HUES6 (cell line): ENCODE measurements at regions not wholly inside any gene's neighbourhood (a gene's known extent, or its start where the extent isn't known, plus 50 kb on each side); places are given as distances from the start of the nearest gene placed in this dataset.
"Not testable (repeated sequence)": the region's sequence is repeated elsewhere in the genome, so short reads cannot be mapped to it uniquely, and the experiment has no call there.

Experiments used
- H3K27ac ChIP-seq: 2 replicates; pipeline ENCODE4 v1.7.0; 2013; ENCODE audit warnings: low read depth, mild to moderate bottlenecking, low read length, inconsistent platforms
- H3K27me3 ChIP-seq: 2 replicates; pipeline ENCODE4 v1.6.1; 2013; ENCODE audit warnings: low read length; ENCODE audit not compliant: control insufficient read depth, insufficient read depth
- H3K36me3 ChIP-seq: 2 replicates; pipeline ENCODE4 v1.6.1; 2013; ENCODE audit warnings: low read length; ENCODE audit not compliant: control insufficient read depth, insufficient read depth
- H3K4me1 ChIP-seq: 2 replicates; pipeline ENCODE4 v1.6.1; 2013; ENCODE audit warnings: low read length; ENCODE audit not compliant: control insufficient read depth, insufficient read depth
- H3K4me3 ChIP-seq: 2 replicates; pipeline ENCODE4 v1.5.1; 2013; ENCODE audit warnings: low read depth, low read length
- H3K9ac ChIP-seq: one replicate; pipeline ENCODE4 v1.6.1; 2013; ENCODE audit warnings: mild to moderate bottlenecking, low read length
- H3K9me3 ChIP-seq: 2 replicates; pipeline ENCODE4 v1.6.1; 2013; ENCODE audit warnings: low read depth, low read length; ENCODE audit not compliant: control insufficient read depth, insufficient read depth

GRCh38 chr4:84279678-84280077 lies 219.4 kb downstream of the NKX6-1 start:
- Histone ChIP-seq H3K36me3 (no peaks in the 10 kb centered on the region), H3K4me3 (no peak overlapping the region), H3K4me1 (no peaks in the 10 kb centered on the region), H3K9ac (no peak overlapping the region), H3K27me3 (no peaks in the 10 kb centered on the region), H3K9me3 (no peaks in the 10 kb centered on the region), H3K27ac (no peak overlapping the region)

- no peak overlapping the region for H3K27ac ChIP-seq
- H3K4me1 ChIP-seq: no peaks in the 10 kb centered on the region
- no peak overlapping the region for H3K4me3 ChIP-seq
These were observed 221.2 kb downstream of the NKX6-1 start for GRCh38 chr4:84277923-84278322.

GRCh38 chr4:84276752-84277151 lies 222.3 kb downstream of the NKX6-1 start:
- Histone ChIP-seq H3K27me3 (no peaks in the 10 kb centered on the region), H3K9ac (no peak overlapping the region), H3K27ac (no peak overlapping the region), H3K4me3 (no peak overlapping the region), H3K4me1 (no peaks in the 10 kb centered on the region), H3K36me3 (no peaks in the 10 kb centered on the region), H3K9me3 (no peaks in the 10 kb centered on the region)

More at GRCh38 chr4:84277923-84278322, 221.2 kb downstream of the NKX6-1 start:
- no peak overlapping the region for H3K9ac ChIP-seq
- no peaks in the 10 kb centered on the region for H3K9me3 ChIP-seq
- H3K27me3 ChIP-seq: no peaks in the 10 kb centered on the region
- no peaks in the 10 kb centered on the region for H3K36me3 ChIP-seq

DNA sequence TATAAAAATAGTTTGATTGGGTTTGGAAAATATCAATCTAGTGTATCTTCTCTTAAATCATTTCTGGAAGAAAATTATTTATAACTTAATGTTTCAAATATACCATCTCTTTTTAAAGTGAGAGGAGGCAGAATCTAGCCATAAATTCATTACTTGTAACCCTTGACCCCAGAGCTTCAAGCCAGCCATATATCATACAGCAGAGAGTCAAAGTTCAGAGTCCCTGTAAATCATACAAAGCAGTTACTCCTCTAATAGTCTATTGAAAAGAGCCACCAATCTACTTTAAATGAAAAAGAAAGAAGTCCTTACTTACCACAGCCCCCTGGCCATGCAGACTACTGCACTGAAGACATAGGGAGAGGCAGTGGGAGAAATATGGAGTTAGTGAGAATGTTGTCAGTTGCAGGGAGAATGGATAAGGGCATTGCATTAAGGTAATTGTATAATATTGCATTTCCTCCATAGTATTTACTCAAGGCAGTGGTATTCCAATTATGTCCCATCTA lies 229.5 kb downstream of the NKX6-1 start:
- Histone ChIP-seq H3K36me3 (no peaks in the 10 kb centered on the region), H3K9me3 (no peaks in the 10 kb centered on the region), H3K9ac (no peak overlapping the region), H3K4me3 (no peak overlapping the region), H3K27ac (no peak overlapping the region), H3K4me1 (no peaks in the 10 kb centered on the region), H3K27me3 (no peaks in the 10 kb centered on the region)

GRCh38 chr4:84264652-84265051 lies 234.4 kb downstream of the NKX6-1 start:
- Histone ChIP-seq H3K27me3 (no peaks in the 10 kb centered on the region), H3K4me1 (no peaks in the 10 kb centered on the region), H3K9ac (no peak overlapping the region), H3K27ac (no peak overlapping the region), H3K9me3 (0 out of 2 replicates have a peak, but pooled peaks cover 2% of the 10 kb centered on the region), H3K4me3 (no peak overlapping the region), H3K36me3 (no peaks in the 10 kb centered on the region)

DNA sequence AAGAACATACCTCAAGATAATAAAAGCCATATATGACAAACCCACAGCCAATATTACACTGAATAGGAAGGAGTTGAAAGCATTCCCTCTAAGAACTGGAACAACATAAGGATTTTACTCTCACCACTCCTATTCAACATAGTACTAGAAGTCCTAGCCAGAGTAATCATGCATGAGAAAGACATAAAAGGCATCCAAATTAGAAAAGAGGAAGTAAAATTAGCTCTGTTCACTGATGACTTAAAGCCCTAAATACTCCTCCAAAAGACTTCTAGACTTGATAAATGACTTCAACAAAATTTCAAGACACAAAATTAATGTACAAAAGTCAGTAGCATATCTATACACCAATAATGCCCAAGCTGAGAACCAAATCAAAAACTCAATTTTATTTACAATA lies 235.7 kb downstream of the NKX6-1 start:
- no peaks in the 10 kb centered on the region for H3K4me1 ChIP-seq
- H3K27ac ChIP-seq: no peak overlapping the region
- H3K9ac ChIP-seq: no peak overlapping the region
- 0 out of 2 replicates have a peak, but pooled peaks cover 2% of the 10 kb centered on the region for H3K9me3 ChIP-seq
- no peaks in the 10 kb centered on the region for H3K36me3 ChIP-seq
- no peaks in the 10 kb centered on the region for H3K27me3 ChIP-seq
- H3K4me3 ChIP-seq: no peak overlapping the region

GRCh38 chr4:84260495-84260894 lies 238.6 kb downstream of the NKX6-1 start:
- no peaks in the 10 kb centered on the region for H3K27me3 ChIP-seq
- H3K36me3 ChIP-seq: no peaks in the 10 kb centered on the region
- H3K4me1 ChIP-seq: no peaks in the 10 kb centered on the region
- 0 out of 2 replicates have a peak, but pooled peaks cover 2% of the 10 kb centered on the region for H3K9me3 ChIP-seq
- H3K9ac ChIP-seq: no peak overlapping the region
- no peak overlapping the region for H3K27ac ChIP-seq
- no peak overlapping the region for H3K4me3 ChIP-seq

GRCh38 chr4:84258905-84259830 lies 239.9 kb downstream of the NKX6-1 start:
- Histone ChIP-seq H3K36me3 (no peaks in the 10 kb centered on the region), H3K9ac (no peak overlapping the region), H3K9me3 (0 out of 2 replicates have a peak, but pooled peaks cover 2% of the 10 kb centered on the region), H3K27ac (no peak overlapping the region), H3K4me3 (no peak overlapping the region), H3K4me1 (no peaks in the 10 kb centered on the region), H3K27me3 (no peaks in the 10 kb centered on the region)

DNA sequence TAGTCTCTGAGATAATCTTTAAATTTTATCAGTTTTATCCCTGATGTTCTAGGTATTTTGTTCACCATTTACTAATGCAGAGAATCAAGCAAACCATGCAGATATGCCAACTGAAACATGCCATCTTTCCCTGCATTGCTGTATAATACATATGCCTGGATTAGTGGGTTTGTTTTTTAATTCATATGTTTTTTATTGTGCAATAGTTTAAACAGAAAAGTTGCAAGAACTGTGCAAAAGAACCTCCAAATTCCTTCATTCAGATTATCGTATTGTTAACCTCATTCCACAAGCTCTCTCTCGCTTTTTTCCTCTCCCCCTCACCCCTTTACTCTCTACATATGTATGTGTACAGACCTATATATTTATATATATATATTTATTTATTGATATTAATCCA lies 244.6 kb downstream of the NKX6-1 start:
- Histone ChIP-seq H3K9ac (no peak overlapping the region), H3K27me3 (no peaks in the 10 kb centered on the region), H3K4me1 (no peaks in the 10 kb centered on the region), H3K36me3 (no peaks in the 10 kb centered on the region), H3K27ac (no peak overlapping the region), H3K9me3 (0 out of 2 replicates have a peak, but pooled peaks cover 4% of the 10 kb centered on the region), H3K4me3 (no peak overlapping the region)

DNA sequence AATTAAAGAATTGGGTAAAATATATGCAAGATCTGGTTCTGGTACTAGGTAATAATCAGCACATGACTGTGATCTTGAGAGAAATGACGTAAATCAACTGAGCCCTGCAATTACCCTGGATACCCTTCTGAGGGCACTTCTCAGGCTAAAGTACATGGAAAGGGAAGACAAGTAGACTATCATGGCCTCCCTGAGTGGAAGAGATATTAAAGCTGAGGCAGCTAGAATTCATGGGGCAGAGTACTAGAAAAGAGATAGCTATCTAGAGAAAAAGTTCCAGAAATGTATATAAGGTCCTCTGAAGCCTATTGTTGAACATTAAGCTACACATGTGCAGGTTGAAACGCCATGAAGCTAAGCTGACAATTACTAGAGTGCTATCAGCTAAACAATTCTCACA lies 249.6 kb downstream of the NKX6-1 start:
- Histone ChIP-seq H3K4me3 (no peak overlapping the region), H3K27me3 (no peaks in the 10 kb centered on the region), H3K4me1 (no peaks in the 10 kb centered on the region), H3K36me3 (no peaks in the 10 kb centered on the region), H3K27ac (no peak overlapping the region), H3K9me3 (0 out of 2 replicates have a peak, but pooled peaks cover 4% of the 10 kb centered on the region), H3K9ac (no peak overlapping the region)

GRCh38 chr4:84245042-84245441 lies 254.1 kb downstream of the NKX6-1 start:
- H3K36me3 ChIP-seq, H3K9ac ChIP-seq, H3K4me3 ChIP-seq, H3K27ac ChIP-seq, H3K4me1 ChIP-seq, H3K9me3 ChIP-seq, H3K27me3 ChIP-seq: not testable (repeated sequence)
